Neuronal stem cell (in vitro differentiated cells): ENCODE measurements at regions not wholly inside any gene's neighbourhood (a gene's known extent, or its start where the extent isn't known, plus 50 kb on each side); places are given as distances from the start of the nearest gene placed in this dataset.

Experiments
- DNase-seq: peaks from one replicate; pipeline ENCODE4 v3.0.0-alpha.2; 2013; ENCODE audit warnings: low spot score
- H2AFZ ChIP-seq: one replicate; pipeline ENCODE4 v1.6.1; 2013; ENCODE audit warnings: mild to moderate bottlenecking, low read length, inconsistent platforms
- H2AK5ac ChIP-seq: 2 replicates; pipeline ENCODE4 v1.6.1; 2013; ENCODE audit warnings: low read depth, mild to moderate bottlenecking, inconsistent platforms, low read length, moderate library complexity, mixed read lengths
- H2BK120ac ChIP-seq: 2 replicates; pipeline ENCODE4 v1.6.1; 2013; ENCODE audit warnings: low read depth, mild to moderate bottlenecking, inconsistent platforms, low read length, moderate library complexity, mixed read lengths
- H2BK12ac ChIP-seq: one replicate; pipeline ENCODE4 v1.6.1; 2013; ENCODE audit warnings: low read length, inconsistent platforms
- H2BK15ac ChIP-seq: 2 replicates; pipeline ENCODE4 v1.6.1; 2013; ENCODE audit warnings: mild to moderate bottlenecking, low read length, inconsistent platforms, mixed read lengths
- H2BK5ac ChIP-seq: one replicate; pipeline ENCODE4 v1.6.1; 2013; ENCODE audit warnings: inconsistent platforms, mild to moderate bottlenecking, low read length, moderate library complexity
- H3K14ac ChIP-seq: one replicate; pipeline ENCODE4 v1.6.1; 2013; ENCODE audit warnings: low read length, inconsistent platforms
- H3K18ac ChIP-seq: 2 replicates; pipeline ENCODE4 v1.6.1; 2013; ENCODE audit warnings: low read length, inconsistent platforms
- H3K23ac ChIP-seq: 2 replicates; pipeline ENCODE4 v1.6.1; 2013; ENCODE audit warnings: low read depth, mild to moderate bottlenecking, mixed read lengths, low read length, inconsistent platforms; ENCODE audit not compliant: poor library complexity
- H3K27ac ChIP-seq: replicated peaks from 3 replicates; pipeline ENCODE4 v1.5.1; 2013; ENCODE audit warnings: low read length, inconsistent platforms
- H3K27me3 ChIP-seq, 3 experiments: 2 replicates each; pipeline ENCODE4 v1.6.1; 2013; ENCODE audit warnings: low read length in 3 of 3, mild to moderate bottlenecking in 2 of 3, inconsistent platforms in 1 of 3, low read depth in 1 of 3, mixed read lengths in 1 of 3, moderate library complexity in 1 of 3; ENCODE audit not compliant: control insufficient read depth in 3 of 3, insufficient read depth in 3 of 3
- H3K36me3 ChIP-seq, 2 donors: replicated peaks in 1 of 2; 2 replicates each; pipeline ENCODE4 v1.6.1; 2013; ENCODE audit warnings: low read length in 2 of 2; ENCODE audit not compliant: control insufficient read depth in 2 of 2, insufficient read depth in 2 of 2
- H3K4ac ChIP-seq: 2 replicates; pipeline ENCODE4 v1.6.1; 2013; ENCODE audit warnings: inconsistent platforms, mild to moderate bottlenecking, low read length, moderate library complexity
- H3K4me1 ChIP-seq, 2 donors: 1 replicate in 1 of 2; 2 replicates in 1 of 2; pipeline ENCODE4 v1.6.1; 2013; ENCODE audit warnings: low read length in 2 of 2, low read depth in 1 of 2; ENCODE audit not compliant: control insufficient read depth in 2 of 2, insufficient read depth in 1 of 2
- H3K4me2 ChIP-seq: one replicate; pipeline ENCODE4 v1.6.1; 2013; ENCODE audit warnings: mild to moderate bottlenecking, low read length, inconsistent platforms; ENCODE audit not compliant: insufficient read depth, poor library complexity, severe bottlenecking
- H3K4me3 ChIP-seq, 2 donors: 2 replicates each; pipeline ENCODE4 v1.5.1; 2013; ENCODE audit warnings: low read length in 2 of 2, mild to moderate bottlenecking in 2 of 2, inconsistent platforms in 1 of 2, moderate library complexity in 1 of 2
- H3K79me1 ChIP-seq: one replicate; pipeline ENCODE4 v1.6.1; 2013; ENCODE audit warnings: low read depth, mild to moderate bottlenecking, inconsistent platforms, low read length, moderate library complexity
- H3K9ac ChIP-seq: one replicate; pipeline ENCODE4 v1.6.1; 2013; ENCODE audit warnings: mild to moderate bottlenecking, low read depth, low read length, inconsistent platforms; ENCODE audit not compliant: poor library complexity
- H3K9me3 ChIP-seq, 2 donors: replicated peaks in 1 of 2; 2 replicates each; pipeline versions ENCODE3 to v1.6.1; 2013; ENCODE audit warnings: low read length in 2 of 2, mild to moderate bottlenecking in 2 of 2, inconsistent platforms in 1 of 2, low read depth in 1 of 2, mixed read lengths in 1 of 2, moderate library complexity in 1 of 2; ENCODE audit not compliant: control insufficient read depth in 2 of 2, insufficient read depth in 1 of 2
- H4K8ac ChIP-seq: one replicate; pipeline ENCODE4 v1.6.1; 2013; ENCODE audit warnings: low read depth, mild to moderate bottlenecking, inconsistent platforms, low read length, moderate library complexity
- H4K91ac ChIP-seq: one replicate; pipeline ENCODE4 v1.6.1; 2013; ENCODE audit warnings: low read length, low read depth, mild to moderate bottlenecking, inconsistent platforms; ENCODE audit not compliant: poor library complexity
- WGBS, 2 donors: extraction: QIAGEN DNeasy Blood & Tissue Kit; methylation state at CpG; one replicate each; pipeline ENCODE4 v1.1.7; 2013; ENCODE audit warnings: missing lambda C conversion rate in 2 of 2, mixed read lengths in 1 of 2; ENCODE audit not compliant: insufficient read length in 2 of 2, insufficient replicate concordance in 1 of 2; ENCODE audit errors: extremely low coverage in 2 of 2; 5-methylcytosine and 5-hydroxymethylcytosine counted together

GRCh38 chr1:118504867-118505266, 319.8 kb upstream of the SPAG17 start:
- Histone ChIP-seq H2BK120ac (no peak overlapping the region), H3K4me2 (no peak overlapping the region), H3K4ac (no peak overlapping the region), H3K14ac (no peak overlapping the region), H2AFZ (no peak overlapping the region), H3K36me3 (no peaks in the 10 kb centered on the region), H3K27me3 (no peaks in the 10 kb centered on the region), H4K91ac (no peak overlapping the region), H3K27ac (no peak overlapping the region), H3K9me3 (no peaks in the 10 kb centered on the region), H3K4me1 (no peaks in the 10 kb centered on the region), H2BK15ac (no peak overlapping the region), H3K18ac (no peak overlapping the region), H2AK5ac (no peak overlapping the region), H3K9ac (no peak overlapping the region), H3K4me3 (no peak overlapping the region), H4K8ac (no peak overlapping the region), H3K23ac (no peak overlapping the region), H3K79me1 (no peaks in the 10 kb centered on the region), H2BK5ac (no peak overlapping the region), H2BK12ac (no peak overlapping the region)
- no CpG with 5 or more reads among the region's 4 CpGs for WGBS, 2 donors
- no peak for DNase-seq

GRCh38 chr1:118504221-118504644, 319.2 kb upstream of the SPAG17 start:
- Histone ChIP-seq H3K36me3 (no peaks in the 10 kb centered on the region), H2AFZ (no peak overlapping the region), H4K8ac (no peak overlapping the region), H3K23ac (no peak overlapping the region), H2BK5ac (no peak overlapping the region), H3K14ac (no peak overlapping the region), H3K9me3 (no peaks in the 10 kb centered on the region), H3K4me2 (no peak overlapping the region), H3K27me3 (no peaks in the 10 kb centered on the region), H2BK12ac (no peak overlapping the region), H4K91ac (no peak overlapping the region), H3K9ac (no peak overlapping the region), H3K27ac (no peak overlapping the region), H3K4me1 (no peaks in the 10 kb centered on the region), H3K4me3 (no peak overlapping the region), H3K79me1 (no peaks in the 10 kb centered on the region), H2BK15ac (no peak overlapping the region), H3K4ac (no peak overlapping the region), H3K18ac (no peak overlapping the region), H2AK5ac (no peak overlapping the region), H2BK120ac (no peak overlapping the region)
- no CpG with 5 or more reads among the region's 2 CpGs for WGBS, 2 donors
- no peak for DNase-seq

DNA sequence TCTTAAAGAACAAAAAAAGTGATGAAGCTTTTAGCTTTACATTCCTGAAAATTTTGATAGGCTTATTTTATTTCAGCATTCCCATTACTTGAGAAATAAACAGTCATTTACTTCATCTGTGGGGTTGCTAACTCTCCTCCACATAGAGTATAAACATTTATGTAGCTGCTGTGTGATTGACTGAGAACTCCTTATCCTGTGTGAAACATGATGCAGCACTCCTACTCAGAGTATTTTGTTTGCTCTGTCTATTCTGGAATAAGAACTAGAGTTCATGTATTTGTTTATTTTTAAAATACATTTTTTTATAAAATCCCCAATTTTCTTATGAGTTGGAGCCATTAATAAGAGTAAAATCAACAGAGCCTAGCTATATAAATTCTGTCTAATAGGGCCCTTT, 318.7 kb upstream of the SPAG17 start:
- Histone ChIP-seq H3K4ac (no peak overlapping the region), H3K23ac (no peak overlapping the region), H2BK12ac (no peak overlapping the region), H3K4me2 (no peak overlapping the region), H2BK15ac (no peak overlapping the region), H3K79me1 (no peaks in the 10 kb centered on the region), H3K4me1 (no peaks in the 10 kb centered on the region), H4K91ac (no peak overlapping the region), H4K8ac (no peak overlapping the region), H3K27ac (no peak overlapping the region), H3K9ac (no peak overlapping the region), H3K18ac (no peak overlapping the region), H2BK5ac (no peak overlapping the region), H3K27me3 (no peaks in the 10 kb centered on the region), H2BK120ac (no peak overlapping the region), H3K14ac (no peak overlapping the region), H2AFZ (no peak overlapping the region), H2AK5ac (no peak overlapping the region), H3K4me3 (no peak overlapping the region), H3K9me3 (no peaks in the 10 kb centered on the region), H3K36me3 (no peaks in the 10 kb centered on the region)
- DNase-seq, result no peak

GRCh38 chr1:118494998-118495397, 310.0 kb upstream of the SPAG17 start:
- H2BK15ac ChIP-seq, result no peak overlapping the region
- H3K9me3 ChIP-seq, result no peaks in the 10 kb centered on the region
- no peaks in the 10 kb centered on the region for H3K79me1 ChIP-seq
- no peak overlapping the region for H2AK5ac ChIP-seq
- no CpG with 5 or more reads among the region's 1 CpG for WGBS, 2 donors
- H3K14ac ChIP-seq, result no peak overlapping the region
- H3K18ac ChIP-seq, result no peak overlapping the region
- H3K4ac ChIP-seq, result no peak overlapping the region
- H2BK120ac ChIP-seq, result no peak overlapping the region
- H3K36me3 ChIP-seq, result no peaks in the 10 kb centered on the region
- no peak overlapping the region for H3K9ac ChIP-seq
- H3K23ac ChIP-seq, result no peak overlapping the region
- no peak overlapping the region for H3K4me3 ChIP-seq
- no peak overlapping the region for H2BK5ac ChIP-seq
- H2BK12ac ChIP-seq, result no peak overlapping the region
- H3K4me1 ChIP-seq, result no peaks in the 10 kb centered on the region
- no peak overlapping the region for H4K91ac ChIP-seq
- DNase-seq, result no peak
- H3K27me3 ChIP-seq, result no peaks in the 10 kb centered on the region
- H3K27ac ChIP-seq, result no peak overlapping the region
- H3K4me2 ChIP-seq, result no peak overlapping the region
- H4K8ac ChIP-seq, result no peak overlapping the region
- H2AFZ ChIP-seq, result no peak overlapping the region
